ENCODE measurements at regions not wholly inside any gene's neighbourhood (a gene's known extent, or its start where the extent isn't known, plus 50 kb on each side); places are given as distances from the start of the nearest gene placed in this dataset.

GRCh38 chr18:5091741-5092140 lies 105.3 kb downstream of the AKAIN1 start:
- no peak for DNase-seq (ENCODE audit: low spot score)

GRCh38 chr18:5075297-5075696 lies 121.8 kb downstream of the AKAIN1 start:
- no peak for DNase-seq (ENCODE audit: low spot score)

GRCh38 chr18:5073026-5073944 lies 123.8 kb downstream of the AKAIN1 start:
- DNase-seq (ENCODE audit: low spot score) = peak; percentile 54

GRCh38 chr18:5068851-5069250 lies 128.2 kb downstream of the AKAIN1 start:
- DNase-seq (ENCODE audit: low spot score) = no peak

GRCh38 chr18:5066380-5066977 lies 130.6 kb downstream of the AKAIN1 start:
- peak; percentile 52 for DNase-seq (ENCODE audit: low spot score)

GRCh38 chr18:5065615-5066014 lies 131.4 kb downstream of the AKAIN1 start:
- DNase-seq (ENCODE audit: low spot score) = no peak

GRCh38 chr18:5064841-5065370 lies 132.2 kb downstream of the AKAIN1 start:
- DNase-seq (ENCODE audit: low spot score) = no peak

GRCh38 chr18:5061785-5062184 lies 135.3 kb downstream of the AKAIN1 start:
- no peak for DNase-seq (ENCODE audit: low spot score)

- DNase-seq (ENCODE audit: low spot score) = no peak
Observed at GRCh38 chr18:5060543-5060942, 136.5 kb downstream of the AKAIN1 start.

GRCh38 chr18:5059696-5060032 lies 137.4 kb downstream of the AKAIN1 start:
- DNase-seq (ENCODE audit: low spot score) = no peak

GRCh38 chr18:5058768-5059695 lies 138.0 kb downstream of the AKAIN1 start:
- DNase-seq (ENCODE audit: low spot score) = peak; percentile 10

- DNase-seq (ENCODE audit: low spot score) = peak; percentile 70
Observed at GRCh38 chr18:5057386-5058348, 139.4 kb downstream of the AKAIN1 start.

- no peak for DNase-seq (ENCODE audit: low spot score)
Observed at GRCh38 chr18:5052491-5052890, 144.6 kb downstream of the AKAIN1 start.

- no peak for DNase-seq (ENCODE audit: low spot score)
Observed at GRCh38 chr18:5051207-5051606, 145.8 kb downstream of the AKAIN1 start.

- no peak for DNase-seq (ENCODE audit: low spot score)
Observed at GRCh38 chr18:5049124-5049523, 147.9 kb downstream of the AKAIN1 start.

GRCh38 chr18:5040476-5040875 lies 156.6 kb downstream of the AKAIN1 start:
- DNase-seq (ENCODE audit: low spot score) = no peak

- no peak for DNase-seq (ENCODE audit: low spot score)
Observed at GRCh38 chr18:5036523-5036922, 160.5 kb downstream of the AKAIN1 start.

- no peak for DNase-seq (ENCODE audit: low spot score)
Observed at GRCh38 chr18:5031216-5031615, 165.8 kb downstream of the AKAIN1 start.

- no peak for DNase-seq (ENCODE audit: low spot score)
Observed at GRCh38 chr18:5030636-5031035, 166.4 kb downstream of the AKAIN1 start.

GRCh38 chr18:5029592-5029991 lies 167.5 kb downstream of the AKAIN1 start:
- DNase-seq (ENCODE audit: low spot score) = no peak

- DNase-seq (ENCODE audit: low spot score) = no peak
Observed at GRCh38 chr18:5024741-5025140, 172.3 kb downstream of the AKAIN1 start.
